Right cardiac atrium (tissue), 5 donors: ENCODE measurements at regions not wholly inside any gene's neighbourhood (a gene's known extent, or its start where the extent isn't known, plus 50 kb on each side); places are given as distances from the start of the nearest gene placed in this dataset.

Source experiments
- ATAC-seq, 2 donors: fragments of 200-7000 bp; cut with Tn5 transposase; one replicate each; pipeline versions ENCODE4 v1.8.0 to v1.9.1; 2020; ENCODE audit warnings: moderate library complexity in 2 of 2, mild to moderate bottlenecking in 1 of 2
- DNase-seq, 3 donors: peaks; one replicate each; pipeline ENCODE4 v3.0.0-alpha.2; 2020
- H3K27ac ChIP-seq: one replicate; pipeline ENCODE4 v1.5.1; 2013; ENCODE audit warnings: mild to moderate bottlenecking, low read length, control low read depth, moderate library complexity
- H3K27me3 ChIP-seq: one replicate; pipeline ENCODE4 v1.6.1; 2013; ENCODE audit not compliant: control insufficient read depth, insufficient read depth
- H3K4me1 ChIP-seq: one replicate; pipeline ENCODE4 v1.6.1; 2013; ENCODE audit warnings: low read length; ENCODE audit not compliant: control insufficient read depth, insufficient read depth
- H3K4me3 ChIP-seq: one replicate; pipeline ENCODE4 v1.5.1; 2013; ENCODE audit warnings: low read length, control low read depth
- H3K9me3 ChIP-seq: one replicate; pipeline ENCODE4 v1.6.1; 2013; ENCODE audit warnings: low read length; ENCODE audit not compliant: control insufficient read depth
- WGBS: extraction: QIAGEN DNeasy Blood & Tissue Kit; methylation state at CpG from one replicate; pipeline ENCODE4 v1.1.7; 2013; 5-methylcytosine and 5-hydroxymethylcytosine counted together
- intact Hi-C, 4 donors: fragments of 100-400 bp; cut with DNase I; formaldehyde crosslinking; loops; one replicate each; pipeline versions ENCODE4 v1.11.0 to v1.14.0; 2022 to 2023
- donor health status: healthy with polysubstance abuse.
- donor health status: DM: no; HTN: yes; CAD: no.
- donor health status: DM: no; HTN: no; CAD: no.
- donor health status: DM: no; HTN: yes; CAD: no; lungs with severe emphysema.
- donor health status: DM: yes; HTN: yes; CAD: no.

- ATAC-seq (no peak), DNase-seq (peak in 1 of 3 donors; percentile 1)
- Histone ChIP-seq H3K4me3 (no peak overlapping the region), H3K4me1 (no peaks in the 10 kb centered on the region), H3K27me3 (no peaks in the 10 kb centered on the region), H3K27ac (no peak overlapping the region), H3K9me3 (no peaks in the 10 kb centered on the region)
- WGBS: 90% methylated on average over 8 of the region's 8 CpGs
- intact Hi-C loops: no loop called here
Observed at GRCh38 chr17:77746896-77747554, 211.5 kb upstream of the TNRC6C start.

- H3K27me3 ChIP-seq: no peaks in the 10 kb centered on the region
- H3K4me1 ChIP-seq: no peaks in the 10 kb centered on the region
- H3K27ac ChIP-seq: no peak overlapping the region
- intact Hi-C loops: no loop called here
- H3K4me3 ChIP-seq: no peak overlapping the region
- DNase-seq (no peak), ATAC-seq (no peak)
- no peaks in the 10 kb centered on the region for H3K9me3 ChIP-seq
- 91% methylated on average over 7 of the region's 7 CpGs for WGBS
Observed at GRCh38 chr17:77748436-77748835, 210.1 kb upstream of the TNRC6C start.

GRCh38 chr17:77749321-77749751 lies 209.2 kb upstream of the TNRC6C start:
- Histone ChIP-seq H3K27ac (no peak overlapping the region), H3K4me1 (no peaks in the 10 kb centered on the region), H3K4me3 (no peak overlapping the region), H3K27me3 (no peaks in the 10 kb centered on the region), H3K9me3 (no peaks in the 10 kb centered on the region)
- WGBS: 91% methylated on average over 6 of the region's 6 CpGs
- intact Hi-C loops: no loop called here
- ATAC-seq (no peak), DNase-seq (no peak)

GRCh38 chr17:77749989-77750388 lies 208.5 kb upstream of the TNRC6C start:
- DNase-seq (no peak), ATAC-seq (no peak)
- Histone ChIP-seq H3K27ac (no peak overlapping the region), H3K4me1 (no peaks in the 10 kb centered on the region), H3K27me3 (no peaks in the 10 kb centered on the region), H3K9me3 (no peaks in the 10 kb centered on the region), H3K4me3 (no peak overlapping the region)
- intact Hi-C loops: no loop called here
- WGBS: 91% methylated on average over 7 of the region's 7 CpGs

GRCh38 chr17:77750427-77751043 lies 208.0 kb upstream of the TNRC6C start:
- Histone ChIP-seq H3K9me3 (no peaks in the 10 kb centered on the region), H3K27me3 (no peaks in the 10 kb centered on the region), H3K4me1 (no peaks in the 10 kb centered on the region), H3K4me3 (no peak overlapping the region), H3K27ac (no peak overlapping the region)
- 85% methylated on average over 5 of the region's 5 CpGs for WGBS
- intact Hi-C loops: no loop called here
- no peak for ATAC-seq
- no peak for DNase-seq

GRCh38 chr17:77753246-77753645 lies 205.3 kb upstream of the TNRC6C start:
- intact Hi-C loops: no loop called here
- DNase-seq (no peak), ATAC-seq (no peak)
- H3K9me3 ChIP-seq: no peaks in the 10 kb centered on the region
- 78% methylated on average over 8 of the region's 8 CpGs for WGBS
- H3K4me1 ChIP-seq: no peaks in the 10 kb centered on the region
- H3K27me3 ChIP-seq: no peaks in the 10 kb centered on the region
- H3K27ac ChIP-seq: no peak overlapping the region
- H3K4me3 ChIP-seq: no peak overlapping the region

- 89% methylated on average over 12 of the region's 12 CpGs for WGBS
- no peak overlapping the region for H3K27ac ChIP-seq
Observed at GRCh38 chr17:77753691-77754245, 204.7 kb upstream of the TNRC6C start.

GRCh38 chr17:77754956-77755355 lies 203.5 kb upstream of the TNRC6C start:
- intact Hi-C loops: no loop called here
- Histone ChIP-seq H3K27ac (no peak overlapping the region), H3K4me3 (no peak overlapping the region), H3K9me3 (no peaks in the 10 kb centered on the region), H3K4me1 (no peaks in the 10 kb centered on the region), H3K27me3 (no peaks in the 10 kb centered on the region)
- ATAC-seq (no peak), DNase-seq (no peak)
- WGBS: 98% methylated on average over 5 of the region's 5 CpGs

More at GRCh38 chr17:77753691-77754245, 204.7 kb upstream of the TNRC6C start:
- Histone ChIP-seq H3K9me3 (no peaks in the 10 kb centered on the region), H3K27me3 (no peaks in the 10 kb centered on the region), H3K4me1 (no peaks in the 10 kb centered on the region), H3K4me3 (no peak overlapping the region)
- intact Hi-C loops: no loop called here
- DNase-seq (no peak), ATAC-seq (no peak)

GRCh38 chr17:77755410-77755963 lies 203.0 kb upstream of the TNRC6C start:
- Histone ChIP-seq H3K27ac (no peak overlapping the region), H3K27me3 (no peaks in the 10 kb centered on the region), H3K4me1 (no peaks in the 10 kb centered on the region), H3K9me3 (no peaks in the 10 kb centered on the region), H3K4me3 (no peak overlapping the region)
- 92% methylated on average over 9 of the region's 9 CpGs for WGBS
- intact Hi-C loops: no loop called here
- ATAC-seq (no peak), DNase-seq (no peak)

- intact Hi-C loops: no loop called here
- Histone ChIP-seq H3K27me3 (no peaks in the 10 kb centered on the region), H3K27ac (no peak overlapping the region), H3K4me3 (no peak overlapping the region), H3K9me3 (no peaks in the 10 kb centered on the region), H3K4me1 (no peaks in the 10 kb centered on the region)
- WGBS: 88% methylated on average over 5 of the region's 5 CpGs
- no peak for DNase-seq
- ATAC-seq: no peak
Observed at GRCh38 chr17:77756028-77756427, 202.5 kb upstream of the TNRC6C start.

- intact Hi-C loops: no loop called here
- WGBS: 65% methylated on average over 10 of the region's 10 CpGs
- Histone ChIP-seq H3K27ac (no peak overlapping the region), H3K9me3 (no peaks in the 10 kb centered on the region), H3K4me3 (no peak overlapping the region), H3K27me3 (no peaks in the 10 kb centered on the region), H3K4me1 (no peaks in the 10 kb centered on the region)
- DNase-seq (no peak), ATAC-seq (peak in 1 of 2 donors; percentile 32)
Observed at GRCh38 chr17:77756846-77757560, 201.5 kb upstream of the TNRC6C start.
